GM12878 (cell line): ENCODE measurements at regions not wholly inside any gene's neighbourhood (a gene's known extent, or its start where the extent isn't known, plus 50 kb on each side); places are given as distances from the start of the nearest gene placed in this dataset.

ENCODE experiments used
- CHD2 ChIP-seq: IDR thresholded peaks from 2 replicates; pipeline ENCODE4 v1.6.1; 2011; ENCODE audit warnings: low read depth, low read length, improper control_type of control experiment, borderline replicate concordance
- E4F1 ChIP-seq: fragments of 450-650 bp; IDR thresholded peaks from 2 replicates; pipeline ENCODE4 v1.6.1; 2018; ENCODE audit warnings: borderline replicate concordance, mild to moderate bottlenecking; ENCODE audit not compliant: partially characterized antibody
- FOS ChIP-seq: IDR thresholded peaks from 3 replicates; pipeline ENCODE4 v1.6.1; 2011; ENCODE audit warnings: borderline replicate concordance; ENCODE audit not compliant: insufficient read length; ENCODE audit errors: extremely low read depth
- NKRF ChIP-seq: fragments of 450-650 bp; conservative IDR thresholded peaks from 2 replicates; pipeline ENCODE4 v1.6.1; 2017; ENCODE audit warnings: mild to moderate bottlenecking, moderate library complexity
- PBX3 ChIP-seq: IDR thresholded peaks from 2 replicates; pipeline ENCODE4 v1.6.1; 2011; ENCODE audit warnings: mild to moderate bottlenecking, low read depth, low read length, moderate library complexity; ENCODE audit not compliant: insufficient replicate concordance
- PML ChIP-seq: IDR thresholded peaks from 2 replicates; pipeline ENCODE4 v1.6.1; 2012; ENCODE audit warnings: low read length, inconsistent platforms
- RAD21 ChIP-seq: IDR thresholded peaks from 2 replicates; pipeline ENCODE4 v1.6.1; 2011; ENCODE audit warnings: mild to moderate bottlenecking, low read depth, low read length, moderate library complexity; ENCODE audit not compliant: insufficient read depth
- RUNX3 ChIP-seq: IDR thresholded peaks from 2 replicates; pipeline ENCODE4 v1.6.1; 2012; ENCODE audit warnings: low read length, inconsistent platforms
- SMAD5 ChIP-seq: IDR thresholded peaks from 2 replicates; pipeline ENCODE4 v1.6.1; 2016; ENCODE audit warnings: antibody characterized with exemption, low read depth
- TARDBP ChIP-seq: IDR thresholded peaks from 2 replicates; pipeline ENCODE4 v1.6.1; 2016; ENCODE audit warnings: borderline replicate concordance
- ZBTB4 ChIP-seq: fragments of 450-650 bp; formaldehyde crosslinking; IDR thresholded peaks from 2 replicates; pipeline ENCODE4 v1.4.0; 2022; ENCODE audit warnings: mild to moderate bottlenecking, moderate library complexity

- TF ChIP-seq ZBTB4 (CRISPR knock-in tag) (no peak), RAD21 (no peak), NKRF (no peak), FOS (no peak), PML (no peak), TARDBP (no peak), PBX3 (no peak), E4F1 (no peak), RUNX3 (no peak), SMAD5 (no peak), CHD2 (no peak)
Observed at GRCh38 chr10:109247814-109248213, 675.5 kb downstream of the XPNPEP1 start (continued).
